Middle frontal gyrus (tissue), 1 donor: ENCODE measurements at regions not wholly inside any gene's neighbourhood (a gene's known extent, or its start where the extent isn't known, plus 50 kb on each side); places are given as distances from the start of the nearest gene placed in this dataset.
"Not testable (repeated sequence)": the region's sequence is repeated elsewhere in the genome, so short reads cannot be mapped to it uniquely, and the experiment has no call there.

Source experiments
- DNase-seq: peaks from one replicate; pipeline ENCODE4 v3.0.0-alpha.2; 2015; ENCODE audit warnings: low spot score; ENCODE audit errors: extremely low spot score

DNA sequence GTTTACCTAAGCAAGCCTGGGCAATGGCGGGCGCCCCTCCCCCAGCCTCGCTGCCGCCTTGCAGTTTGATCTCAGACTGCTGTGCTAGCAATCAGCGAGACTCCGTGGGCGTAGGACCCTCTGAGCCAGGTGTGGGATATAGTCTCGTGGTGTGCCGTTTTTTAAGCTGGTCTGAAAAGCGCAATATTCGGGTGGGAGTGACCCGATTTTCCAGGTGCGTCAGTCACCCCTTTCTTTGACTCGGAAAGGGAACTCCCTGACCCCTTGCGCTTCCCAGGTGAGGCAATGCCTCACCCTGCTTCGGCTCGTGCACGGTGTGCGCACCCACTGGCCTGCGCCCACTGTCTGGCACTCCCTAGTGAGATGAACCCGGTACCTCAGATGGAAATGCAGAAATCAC, 442.6 kb upstream of the MTPN start:
- DNase-seq, result not testable (repeated sequence)

- no peak for DNase-seq
Observed at GRCh38 chr7:136412952-136413351, 435.8 kb upstream of the MTPN start.

DNA sequence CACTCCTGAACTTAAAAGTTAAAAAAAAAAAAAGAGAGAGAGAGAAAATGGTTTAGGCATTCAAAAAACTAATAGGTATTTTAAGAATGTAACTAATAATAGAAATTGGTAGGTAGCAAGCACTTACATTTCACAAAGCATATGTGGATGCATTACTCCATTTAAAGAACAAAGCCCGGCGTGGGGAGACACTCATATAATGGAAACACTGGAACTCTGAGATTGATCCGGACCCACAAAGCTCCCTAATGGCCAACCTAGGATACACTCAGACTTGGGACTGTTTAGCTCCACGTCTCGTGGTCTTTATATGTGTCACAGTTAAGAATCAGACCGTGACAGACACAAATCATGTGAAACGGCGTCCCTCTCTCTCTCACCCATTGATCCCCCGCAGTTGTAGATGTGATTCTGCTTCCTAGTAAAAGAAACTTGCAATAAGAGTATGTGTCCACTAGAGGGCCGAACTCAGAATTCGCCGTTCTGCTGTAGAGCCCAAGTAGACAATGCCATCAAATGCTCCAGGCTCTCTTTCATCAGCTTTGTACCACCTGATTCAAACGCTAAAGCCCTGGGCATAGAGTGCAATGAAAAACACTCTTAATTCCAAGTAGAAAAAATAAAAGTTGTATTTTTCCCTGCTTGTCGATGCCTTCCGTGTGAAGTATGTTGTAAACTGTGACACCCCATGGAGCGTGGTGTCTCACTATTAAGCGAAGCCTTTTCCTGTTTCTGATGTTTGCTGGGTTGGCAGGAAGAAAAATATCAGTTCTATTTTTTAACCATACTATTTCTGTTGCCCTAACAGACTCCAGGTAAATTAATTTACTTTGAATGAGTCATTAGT, 429.0 kb upstream of the MTPN start:
- peak; percentile 48 for DNase-seq

- no peak for DNase-seq
Observed at GRCh38 chr7:136403591-136403990, 426.4 kb upstream of the MTPN start.

DNA sequence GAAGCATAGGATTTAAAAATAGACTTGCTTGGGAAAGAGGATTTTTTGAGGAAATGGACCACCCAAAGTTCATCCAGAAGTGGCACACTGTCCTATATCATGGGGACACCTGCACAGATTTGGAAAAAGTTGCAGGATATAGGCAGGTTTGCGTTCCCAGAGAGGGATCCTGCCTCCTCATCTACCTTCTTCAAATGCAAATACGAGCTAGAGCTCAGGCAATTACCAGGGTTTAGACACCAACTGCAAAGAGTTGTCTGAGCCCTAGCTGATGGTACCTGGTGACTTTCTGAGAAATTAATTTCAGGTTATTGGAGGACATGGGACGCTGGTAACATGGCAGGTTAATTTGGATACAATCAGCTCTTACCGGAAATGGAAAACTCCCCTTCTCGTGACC, 423.7 kb upstream of the MTPN start:
- DNase-seq, result no peak

- no peak for DNase-seq
Observed at GRCh38 chr7:136399385-136399784, 422.2 kb upstream of the MTPN start.

DNA sequence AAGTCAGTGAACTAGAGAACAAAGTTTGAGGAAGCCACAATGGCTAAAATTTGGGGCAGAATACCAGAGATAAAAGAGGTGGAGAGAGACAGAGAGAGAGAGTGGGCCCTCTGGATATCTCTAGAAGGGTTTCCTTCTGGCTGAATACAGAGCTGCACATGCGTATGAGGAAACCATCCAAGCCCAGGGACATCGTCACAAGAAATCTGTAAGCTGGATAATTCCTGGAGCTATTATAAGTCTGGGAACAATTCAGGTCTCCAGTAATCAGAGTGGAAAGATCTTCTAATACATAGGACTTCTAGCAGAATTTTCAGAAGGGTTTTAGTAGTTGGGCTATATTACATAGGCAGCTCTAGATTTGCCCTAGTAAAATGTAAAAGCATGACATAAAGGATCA, 415.7 kb upstream of the MTPN start:
- DNase-seq, result no peak

DNA sequence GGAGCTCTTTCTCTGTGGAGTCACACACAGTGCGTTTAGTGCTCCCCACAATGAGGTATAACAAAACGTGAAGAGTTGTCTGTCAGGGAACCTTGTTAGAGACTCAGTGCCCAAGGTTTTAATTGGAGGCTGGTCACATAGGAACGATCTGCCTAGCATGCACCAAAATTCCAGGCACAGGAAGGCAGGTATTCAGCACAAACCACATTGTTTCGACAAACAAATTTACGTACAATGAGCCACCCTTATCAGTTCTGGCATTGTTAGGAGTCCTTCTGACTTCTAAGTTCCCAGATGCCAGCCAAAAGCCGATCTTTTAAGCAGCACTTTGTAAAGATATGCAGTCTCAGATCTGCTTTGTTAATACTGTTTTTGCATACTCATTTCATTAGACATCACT, 414.2 kb upstream of the MTPN start:
- DNase-seq, result no peak

GRCh38 chr7:136389933-136390332, 412.8 kb upstream of the MTPN start:
- no peak for DNase-seq

DNA sequence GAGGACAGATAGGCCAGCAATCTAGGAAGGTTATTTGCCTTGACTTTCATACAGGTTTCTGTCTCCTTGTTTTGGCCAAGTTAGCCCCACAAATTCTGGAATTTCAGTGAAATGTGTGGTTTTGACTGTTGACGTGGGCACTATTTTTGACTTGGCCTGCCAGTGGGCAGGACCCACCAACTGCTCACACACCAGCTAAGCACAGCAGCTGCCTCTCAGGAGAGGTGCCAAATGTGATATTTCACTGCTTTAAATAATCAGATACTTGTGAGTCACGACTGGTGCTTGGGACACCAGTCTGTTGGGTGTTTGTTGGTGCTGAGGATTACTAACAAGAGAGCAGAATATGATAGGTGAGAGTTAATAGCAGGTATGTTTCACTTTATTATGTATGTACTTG, 409.7 kb upstream of the MTPN start:
- DNase-seq, result no peak

- DNase-seq, result not testable (repeated sequence)
Observed at GRCh38 chr7:136371409-136371808, 394.2 kb upstream of the MTPN start.

GRCh38 chr7:136370137-136370536, 393.0 kb upstream of the MTPN start:
- DNase-seq, result no peak

- DNase-seq, result no peak
Observed at GRCh38 chr7:136369225-136369624, 392.1 kb upstream of the MTPN start.

DNA sequence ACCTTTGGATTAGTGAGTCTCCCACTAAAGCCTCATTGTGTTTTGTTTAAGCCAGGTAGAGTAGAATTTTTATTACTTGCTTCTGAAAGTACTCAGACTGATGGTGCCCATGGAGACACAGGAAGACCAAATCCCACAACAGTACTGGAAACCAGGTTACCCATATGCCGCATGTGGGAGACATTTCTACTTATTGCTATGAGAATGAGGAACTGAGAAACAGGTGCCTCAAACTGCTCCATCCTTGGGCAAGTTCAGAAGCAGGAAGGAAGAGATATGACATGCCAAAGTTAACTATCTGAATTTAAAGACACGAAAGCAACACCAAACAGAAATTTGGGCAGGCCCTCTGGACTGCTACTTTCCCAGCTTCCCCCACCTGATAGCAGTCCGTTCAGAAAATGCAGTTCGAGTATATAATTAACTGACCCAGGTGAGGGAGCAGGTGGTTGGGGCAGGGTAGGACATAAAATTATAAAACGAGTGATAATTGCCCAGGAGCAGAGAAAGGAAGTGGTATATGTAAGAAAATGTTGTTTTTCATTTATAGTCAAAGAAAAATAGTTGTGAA, 382.3 kb upstream of the MTPN start:
- DNase-seq, result no peak

DNA sequence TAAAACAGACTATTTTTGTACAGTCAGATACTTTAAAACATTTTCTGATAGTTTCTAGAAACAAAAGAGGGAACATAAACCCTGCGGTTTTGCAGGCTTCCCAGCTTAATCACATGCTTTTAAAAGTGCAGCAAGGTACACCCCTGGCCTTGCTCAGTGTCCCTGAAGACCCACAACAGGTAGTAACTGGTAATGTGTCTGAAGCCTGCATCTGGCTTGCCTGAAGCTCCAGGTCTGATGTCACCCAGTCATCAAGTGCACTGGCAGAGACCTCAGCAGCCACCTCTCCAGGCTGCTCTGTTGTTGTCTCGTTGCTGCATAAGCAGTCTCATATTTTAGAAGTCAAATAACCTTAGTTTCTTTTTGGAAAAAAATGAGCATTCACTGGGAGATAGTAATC, 376.1 kb upstream of the MTPN start:
- DNase-seq, result no peak

GRCh38 chr7:136348542-136349192, 371.5 kb upstream of the MTPN start:
- DNase-seq, result no peak

DNA sequence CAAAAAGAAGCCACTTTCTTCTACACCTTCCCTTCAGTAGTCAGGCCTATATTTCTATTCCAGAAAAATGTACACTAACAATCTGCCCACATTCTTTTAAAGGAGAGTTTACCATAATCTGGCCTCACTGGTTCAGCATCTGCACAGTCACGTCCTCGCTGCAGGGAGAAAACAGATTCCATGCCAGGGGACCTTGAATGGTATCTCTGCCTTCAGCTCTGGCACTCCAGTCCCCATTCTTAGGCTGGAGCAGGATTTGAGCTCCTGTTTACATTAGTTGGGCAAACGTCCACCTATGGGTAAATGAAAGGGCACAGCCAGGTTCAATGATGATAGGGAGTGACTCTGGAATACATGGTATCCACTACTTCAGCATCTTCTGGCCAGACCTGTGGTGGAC, 371.0 kb upstream of the MTPN start:
- no peak for DNase-seq

GRCh38 chr7:136347488-136347887, 370.3 kb upstream of the MTPN start:
- DNase-seq, result no peak

DNA sequence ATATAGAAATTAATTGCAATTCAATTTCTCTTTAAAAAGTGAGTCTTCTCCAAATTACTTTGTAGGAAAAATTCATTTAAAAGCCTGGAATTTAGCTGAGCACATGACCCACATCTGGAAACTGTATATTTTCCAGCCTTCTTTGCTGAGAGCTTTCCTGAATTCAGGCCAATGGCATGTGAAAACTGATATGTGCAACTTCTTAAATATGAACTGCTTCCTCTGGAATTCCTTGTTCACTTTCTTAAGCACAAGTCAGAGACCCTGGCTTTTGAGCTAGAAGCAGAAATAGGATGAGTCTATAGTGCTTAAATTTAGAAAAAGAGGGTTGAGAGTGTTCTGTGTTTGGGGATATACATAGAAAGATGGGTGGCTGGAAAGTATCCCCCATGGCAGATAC, 365.1 kb upstream of the MTPN start:
- DNase-seq, result no peak

DNA sequence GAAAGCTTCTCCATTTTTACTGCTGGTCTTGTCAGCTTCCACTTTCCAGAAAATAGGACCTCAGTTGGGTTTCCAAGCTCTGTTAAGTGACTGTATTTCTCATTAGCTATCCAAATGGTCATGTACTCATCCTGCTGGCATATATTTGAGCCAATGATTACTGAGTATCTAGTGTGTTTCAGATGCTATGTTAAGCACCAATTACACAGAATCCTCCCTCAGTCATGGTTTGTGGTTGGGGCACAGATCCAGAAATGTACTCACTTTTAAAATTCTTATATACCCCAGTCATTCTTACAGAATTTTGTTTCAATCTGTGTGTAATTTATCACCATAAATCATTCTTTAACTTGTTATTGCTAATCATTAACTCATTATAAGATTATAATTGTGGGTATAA, 362.3 kb upstream of the MTPN start:
- DNase-seq, result no peak

- DNase-seq, result no peak
Observed at GRCh38 chr7:136336932-136337331, 359.8 kb upstream of the MTPN start.

DNA sequence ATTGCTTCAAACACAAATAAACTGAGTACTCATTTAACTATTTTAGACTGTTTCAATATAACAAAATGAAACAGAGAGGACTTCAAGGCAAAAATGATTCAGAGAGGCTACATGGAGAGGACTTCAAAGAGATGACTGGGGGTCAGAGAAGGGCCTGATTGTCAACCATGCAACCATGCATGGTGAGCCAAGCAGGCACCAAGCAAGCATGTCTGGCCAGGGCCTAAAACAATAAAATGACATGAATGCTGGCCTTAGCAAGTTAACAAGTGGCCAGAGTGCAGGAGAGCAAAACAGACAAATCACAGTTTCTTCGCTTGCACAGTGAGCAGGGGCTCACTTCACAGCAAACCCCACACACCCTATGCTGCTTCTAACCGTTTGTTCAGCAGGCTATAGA, 356.5 kb upstream of the MTPN start:
- no peak for DNase-seq
